ENCODE measurements at regions not wholly inside any gene's neighbourhood (a gene's known extent, or its start where the extent isn't known, plus 50 kb on each side); places are given as distances from the start of the nearest gene placed in this dataset.

DNA sequence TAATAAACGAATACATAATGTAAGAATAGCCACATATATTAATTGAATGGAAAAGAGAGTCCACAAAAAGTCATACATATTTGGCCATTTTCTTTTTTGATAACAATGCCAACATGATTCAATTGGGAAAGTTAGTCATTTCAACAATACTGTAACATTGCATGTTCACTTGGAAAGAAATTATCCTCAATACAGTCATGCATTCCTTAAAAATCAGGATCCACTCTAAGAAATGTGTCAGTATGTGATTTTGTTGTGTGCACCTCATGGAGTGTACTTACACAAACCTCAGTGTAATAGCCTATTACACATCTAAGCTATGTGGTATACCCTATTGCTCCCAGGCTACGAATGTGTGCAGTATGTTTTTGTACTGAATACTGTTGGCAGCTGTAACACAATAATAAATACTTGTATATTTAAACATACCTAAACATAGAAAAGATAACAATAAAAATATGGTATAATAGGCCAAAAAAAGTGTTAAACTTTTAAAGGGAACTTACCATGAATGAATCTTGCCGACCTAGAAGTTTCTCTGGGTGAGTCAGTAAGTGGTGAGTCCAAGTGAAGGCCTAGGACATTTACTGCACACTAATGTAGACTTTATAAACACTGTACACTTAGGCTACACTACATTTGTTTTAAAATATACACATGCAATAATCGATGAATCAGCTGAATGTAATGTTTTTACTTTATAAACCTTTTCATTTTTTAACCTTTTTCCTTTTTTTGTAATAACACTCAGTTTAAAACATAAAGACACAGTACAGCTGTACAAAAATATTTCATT lies 806.8 kb downstream of the PCDH18 start (continued):
- TF ChIP-seq ELK1 (IDR thresholded peaks at IDR 0.05; ENCODE audit: borderline replicate concordance, low read depth, low read length) = no peak

DNA sequence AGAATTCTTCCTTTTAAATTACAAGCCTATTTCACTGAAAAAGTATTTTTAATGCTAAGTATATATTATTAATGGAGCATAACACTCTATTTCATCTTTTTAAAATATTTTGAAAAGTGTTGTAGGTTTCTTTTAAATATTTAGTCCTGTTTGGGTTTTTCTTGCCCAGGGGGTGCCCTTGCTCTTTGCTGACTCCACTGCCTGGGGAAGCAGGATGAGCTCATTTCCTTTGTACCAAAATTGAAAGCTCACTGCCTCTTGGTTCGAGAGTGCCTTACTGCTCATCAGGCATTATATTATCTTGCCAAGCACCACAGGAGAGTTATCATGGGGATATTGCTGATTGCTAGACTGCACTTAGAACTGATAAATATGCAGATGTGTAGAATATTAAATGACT lies 819.2 kb downstream of the PCDH18 start:
- Histone ChIP-seq H3K9me3 (ENCODE audit: control insufficient read depth, insufficient read depth, low read length) (no peaks in the 10 kb centered on the region), H2BK120ac (ENCODE audit: low read depth, low read length) (peak overlapping the region; percentile 9), H2BK15ac (ENCODE audit: low read depth, low read length) (no peak overlapping the region), H3K23ac (ENCODE audit: low read depth, low read length) (no peak overlapping the region), H4K5ac (ENCODE audit: low read depth, low read length) (no peak overlapping the region; the same call in 1 of the 2 replicates), H3K4me3 (ENCODE audit: insufficient read depth, low read depth, low read length) (no peak overlapping the region; the same call in 1 of the 2 replicates), H2BK20ac (ENCODE audit: low read depth, low read length) (no peak overlapping the region), H3K56ac (ENCODE audit: extremely low read depth, insufficient read depth, low read length) (no peak overlapping the region), H3K27me3 (ENCODE audit: control insufficient read depth, insufficient read depth, low read length) (no peaks in the 10 kb centered on the region), H2AK5ac (ENCODE audit: low read depth, low read length) (no peak overlapping the region), H2AFZ (replicated peaks; ENCODE audit: low read length, poor library complexity) (no peak overlapping the region), H2BK5ac (ENCODE audit: low read depth, low read length, poor library complexity, severe bottlenecking) (no peak overlapping the region), H3K4me2 (ENCODE audit: low read depth, low read length) (peak overlapping the region; percentile 87), H3K27ac (ENCODE audit: insufficient read depth, low read length) (no peak overlapping the region), H3K14ac (replicated peaks; ENCODE audit: low read depth, low read length) (no peak overlapping the region), H3K4ac (ENCODE audit: low read depth, low read length) (no peak overlapping the region), H3K18ac (ENCODE audit: low read depth, low read length) (peak overlapping the region; percentile 55; the same call in 1 of the 2 replicates), H3K36me3 (ENCODE audit: control insufficient read depth, insufficient read depth, low read length) (no peaks in the 10 kb centered on the region), H3K9ac (ENCODE audit: low read depth, low read length) (peak overlapping the region; percentile 55), H4K20me1 (ENCODE audit: insufficient read depth, low read length) (no peaks in the 10 kb centered on the region), H4K8ac (ENCODE audit: low read depth in 2 of 2, low read length in 2 of 2) (peak overlapping the region in 1 of 2 experiments; percentile 47; a peak in 1 of 4 replicates), H3K9me1 (ENCODE audit: insufficient read depth, low read length) (no peaks in the 10 kb centered on the region), H2AK9ac (replicated peaks; ENCODE audit: low read depth, low read length, poor library complexity) (no peak overlapping the region), H3K79me1 (ENCODE audit: low read depth in 1 of 2, low read length in 2 of 2) (no peaks in the 10 kb centered on the region), H4K91ac (ENCODE audit: insufficient read depth, low read depth, low read length) (no peak overlapping the region), H3K4me1 (ENCODE audit: control insufficient read depth, insufficient read depth, low read length) (no peaks in the 10 kb centered on the region; the same call in 1 of the 2 replicates)
- WGBS, 2 experiments (ENCODE audit: extremely low coverage in 2 of 2, insufficient read length in 1 of 2) = no CpG with 5 or more reads among the region's 1 CpG
- intact Hi-C loops (cut with micrococcal nuclease) = loop anchor here (1.0 kb wide), 1 partner anchor 151 kb away; no protein-coding TSS in a partner anchor
- POLR2A ChIA-PET (ENCODE audit: unreplicated experiment) = no interaction called here
- dilution Hi-C loops (cut with HindIII; ENCODE audit: low sequenced_read_pairs, unreplicated experiment) = no loop called here
- no TSS peak for BruUV-seq (replicated peaks)
- peak; percentile 66 for DNase-seq
- in situ Hi-C loops (cut with MboI; ENCODE audit: low sequenced_read_pairs) = no loop called here
- CTCF ChIA-PET = interaction anchor here (0.9 to 1.8 kb wide), 9 partner anchors 14 to 169 kb away, joined by 3 to 8 read pairs (median 5); no protein-coding TSS in a partner anchor
- ATAC-seq (ENCODE audit: low read depth) = peak; percentile 93
- no peak for TF ChIP-seq POLR2A (IDR thresholded peaks at IDR 0.05; ENCODE audit: low read depth, low read length)
- no peak for TF ChIP-seq MXI1 (IDR thresholded peaks at IDR 0.05; ENCODE audit: borderline replicate concordance, low read depth, low read length)
- TF ChIP-seq CEBPB (IDR thresholded peaks at IDR 0.05; ENCODE audit: low read depth, low read length) = no peak
- no peak for TF ChIP-seq USF2 (IDR thresholded peaks at IDR 0.05; ENCODE audit: low read depth, low read length)
- no peak for TF ChIP-seq RCOR1 (IDR thresholded peaks at IDR 0.05; ENCODE audit: insufficient replicate concordance, low read length)
- no peak for TF ChIP-seq BHLHE40 (IDR thresholded peaks at IDR 0.05; ENCODE audit: low read depth, low read length)
- TF ChIP-seq CHD1 (IDR thresholded peaks at IDR 0.05; ENCODE audit: low read depth, low read length) = no peak
- peak; percentile 68 for TF ChIP-seq RAD21 (IDR thresholded peaks at IDR 0.05; ENCODE audit: low read length)
- peak; percentile 58 for TF ChIP-seq SMC3 (IDR thresholded peaks at IDR 0.05; ENCODE audit: low read depth, low read length)
- TF ChIP-seq MAFK (IDR thresholded peaks at IDR 0.05; ENCODE audit: low read depth, low read length) = no peak
- TF ChIP-seq MAZ (IDR thresholded peaks at IDR 0.05; ENCODE audit: borderline replicate concordance, low read depth, low read length) = no peak
- no peak for TF ChIP-seq NFE2L2 (IDR thresholded peaks at IDR 0.05; ENCODE audit: low read depth, low read length)
- TF ChIP-seq RFX5 (IDR thresholded peaks at IDR 0.05; ENCODE audit: low read depth, low read length) = no peak
- TF ChIP-seq FOS (IDR thresholded peaks at IDR 0.05; ENCODE audit: low read depth, low read length) = no peak

Measured in IMR-90 (cell line).